ENCODE measurements at regions not wholly inside any gene's neighbourhood (a gene's known extent, or its start where the extent isn't known, plus 50 kb on each side); places are given as distances from the start of the nearest gene placed in this dataset.

GRCh38 chr3:15976524-15976923 is 178.7 kb upstream of the ANKRD28 start:
- Mint-ChIP-seq H3K27ac (no peak overlapping the region), H3K9me3 (no peaks in the 10 kb centered on the region), H3K4me3 (no peak overlapping the region), H3K4me1 (no peaks in the 10 kb centered on the region), H3K27me3 (ENCODE audit: low read depth in 2 of 2) (peaks cover 4 to 8% of the 10 kb centered on the region in 2 donors), H3K36me3 (no peaks in the 10 kb centered on the region)
- Histone ChIP-seq H3K4me1 (ENCODE audit: control insufficient read depth, insufficient read depth, low read length) (no peaks in the 10 kb centered on the region), H3K4me3 (ENCODE audit: low read length) (no peak overlapping the region), H3K27me3 (ENCODE audit: control insufficient read depth, insufficient read depth, low read length) (no peaks in the 10 kb centered on the region), H3K27ac (ENCODE audit: low read length) (no peak overlapping the region), H3K36me3 (ENCODE audit: control insufficient read depth, insufficient read depth, low read length) (no peaks in the 10 kb centered on the region), H3K9me3 (ENCODE audit: control insufficient read depth, insufficient read depth, low read length) (no peaks in the 10 kb centered on the region)
- no peak for TF ChIP-seq CTCF (IDR thresholded peaks at IDR 0.05)
- intact Hi-C loops (cut with micrococcal nuclease) = no loop called here
- ATAC-seq (no peak), DNase-seq (no peak)
- WGBS (ENCODE audit: insufficient coverage) = 100% methylated on average over 1 of the region's 2 CpGs

DNA sequence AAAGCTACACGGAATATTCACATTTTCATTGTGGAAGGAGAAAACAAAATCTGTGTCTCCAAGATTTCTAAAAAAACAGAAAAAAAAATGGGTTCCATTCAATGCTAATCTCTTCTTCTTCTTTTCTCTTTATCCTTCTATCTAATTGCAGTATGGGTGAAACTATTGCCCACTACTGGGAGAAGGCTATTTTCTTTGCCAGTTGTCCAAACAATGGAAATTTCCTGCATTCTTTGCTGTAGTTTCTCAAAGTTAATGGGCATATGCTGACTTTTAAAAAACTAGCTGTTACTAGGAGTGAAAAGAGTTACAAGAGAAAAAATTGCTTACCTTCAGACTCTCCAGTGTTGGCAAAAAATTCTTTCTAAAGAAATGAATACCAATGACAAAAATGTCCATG is 179.3 kb upstream of the ANKRD28 start:
- H3K9me3 Mint-ChIP-seq = no peaks in the 10 kb centered on the region
- no peaks in the 10 kb centered on the region for H3K4me1 Mint-ChIP-seq
- no peak for ATAC-seq
- no peak overlapping the region for H3K27ac Mint-ChIP-seq
- intact Hi-C loops (cut with micrococcal nuclease) = no loop called here
- H3K9me3 ChIP-seq (ENCODE audit: control insufficient read depth, insufficient read depth, low read length) = no peaks in the 10 kb centered on the region
- H3K4me3 Mint-ChIP-seq = no peak overlapping the region
- no CpG with 5 or more reads among the region's 1 CpG for WGBS (ENCODE audit: insufficient coverage)
- H3K27me3 Mint-ChIP-seq (ENCODE audit: low read depth in 2 of 2) = peaks cover 4 to 8% of the 10 kb centered on the region in 2 donors
- H3K27ac ChIP-seq (ENCODE audit: low read length) = no peak overlapping the region
- H3K36me3 Mint-ChIP-seq = no peaks in the 10 kb centered on the region
- H3K27me3 ChIP-seq (ENCODE audit: control insufficient read depth, insufficient read depth, low read length) = no peaks in the 10 kb centered on the region
- no peak overlapping the region for H3K4me3 ChIP-seq (ENCODE audit: low read length)
- no peaks in the 10 kb centered on the region for H3K36me3 ChIP-seq (ENCODE audit: control insufficient read depth, insufficient read depth, low read length)
- no peaks in the 10 kb centered on the region for H3K4me1 ChIP-seq (ENCODE audit: control insufficient read depth, insufficient read depth, low read length)
- no peak for DNase-seq
- no peak for TF ChIP-seq CTCF (IDR thresholded peaks at IDR 0.05)

- no peak overlapping the region for H3K27ac Mint-ChIP-seq
- no peaks in the 10 kb centered on the region for H3K27me3 ChIP-seq (ENCODE audit: control insufficient read depth, insufficient read depth, low read length)
- H3K27ac ChIP-seq (ENCODE audit: low read length) = no peak overlapping the region
- no peaks in the 10 kb centered on the region for H3K9me3 ChIP-seq (ENCODE audit: control insufficient read depth, insufficient read depth, low read length)
- DNase-seq (no peak), ATAC-seq (no peak)
- no peaks in the 10 kb centered on the region for H3K36me3 Mint-ChIP-seq
- no peak overlapping the region for H3K4me3 Mint-ChIP-seq
- H3K36me3 ChIP-seq (ENCODE audit: control insufficient read depth, insufficient read depth, low read length) = no peaks in the 10 kb centered on the region
- H3K9me3 Mint-ChIP-seq = no peaks in the 10 kb centered on the region
- intact Hi-C loops (cut with micrococcal nuclease) = no loop called here
- TF ChIP-seq CTCF (IDR thresholded peaks at IDR 0.05) = no peak
- no peaks in the 10 kb centered on the region for H3K4me1 ChIP-seq (ENCODE audit: control insufficient read depth, insufficient read depth, low read length)
- 90% methylated on average over 6 of the region's 6 CpGs for WGBS (ENCODE audit: insufficient coverage)
- no peak overlapping the region for H3K4me3 ChIP-seq (ENCODE audit: low read length)
- H3K4me1 Mint-ChIP-seq = no peaks in the 10 kb centered on the region
- H3K27me3 Mint-ChIP-seq (ENCODE audit: low read depth in 2 of 2) = peaks cover 4 to 8% of the 10 kb centered on the region in 2 donors
Measured at GRCh38 chr3:15977598-15978232, 179.9 kb upstream of the ANKRD28 start.

DNA sequence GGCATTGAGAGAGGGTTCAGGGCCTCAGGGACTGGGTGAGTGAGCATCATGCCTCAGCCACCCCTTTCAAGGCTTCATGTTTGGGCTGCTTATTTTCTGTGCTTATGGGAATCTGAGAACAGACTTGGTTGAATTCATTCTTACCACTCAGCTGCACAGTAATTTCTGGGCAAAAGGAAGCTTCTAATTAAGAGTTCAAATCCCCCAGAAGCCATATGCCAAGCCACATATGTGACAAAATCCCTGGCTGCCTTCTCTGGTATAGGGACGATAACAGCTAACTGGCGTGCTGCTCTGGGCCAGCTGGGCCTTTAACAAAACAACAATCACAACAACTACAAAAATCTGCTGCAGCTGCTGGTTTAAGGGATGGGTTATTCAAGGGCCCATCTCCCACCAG is 181.0 kb upstream of the ANKRD28 start:
- intact Hi-C loops (cut with micrococcal nuclease) = no loop called here
- H3K27ac ChIP-seq (ENCODE audit: low read length) = no peak overlapping the region
- Mint-ChIP-seq H3K4me3 (no peak overlapping the region), H3K27me3 (ENCODE audit: low read depth in 2 of 2) (peaks cover 4 to 8% of the 10 kb centered on the region in 2 donors), H3K9me3 (no peaks in the 10 kb centered on the region), H3K36me3 (no peaks in the 10 kb centered on the region), H3K27ac (no peak overlapping the region), H3K4me1 (no peaks in the 10 kb centered on the region)
- no peak for ATAC-seq
- TF ChIP-seq CTCF (IDR thresholded peaks at IDR 0.05) = no peak
- H3K27me3 ChIP-seq (ENCODE audit: control insufficient read depth, insufficient read depth, low read length) = no peaks in the 10 kb centered on the region
- H3K4me3 ChIP-seq (ENCODE audit: low read length) = no peak overlapping the region
- 100% methylated on average over 2 of the region's 2 CpGs for WGBS (ENCODE audit: insufficient coverage)
- no peaks in the 10 kb centered on the region for H3K9me3 ChIP-seq (ENCODE audit: control insufficient read depth, insufficient read depth, low read length)
- H3K36me3 ChIP-seq (ENCODE audit: control insufficient read depth, insufficient read depth, low read length) = no peaks in the 10 kb centered on the region
- H3K4me1 ChIP-seq (ENCODE audit: control insufficient read depth, insufficient read depth, low read length) = no peaks in the 10 kb centered on the region
- DNase-seq = no peak
